Stimulated activated CD8-positive, alpha-beta memory T cell treated with anti-CD3 and anti-CD28 coated beads, Interleukin-4, amount 100 ng/mL, for 4 hours (primary cell): ENCODE measurements at regions not wholly inside any gene's neighbourhood (a gene's known extent, or its start where the extent isn't known, plus 50 kb on each side); places are given as distances from the start of the nearest gene placed in this dataset.

Experiments used
- DNase-seq, 2 donors: peaks; one replicate each; pipeline ENCODE4 v3.0.0-alpha.2; 2020; ENCODE audit warnings: low read depth in 2 of 2, low spot score in 1 of 2

GRCh38 chr2:121085801-121086200, 199.2 kb downstream of the TFCP2L1 start:
- no peak for DNase-seq

GRCh38 chr2:121086450-121086849, 198.6 kb downstream of the TFCP2L1 start:
- DNase-seq = no peak

- no peak for DNase-seq
These were observed 197.9 kb downstream of the TFCP2L1 start for GRCh38 chr2:121087117-121087516.

- no peak for DNase-seq
These were observed 196.5 kb downstream of the TFCP2L1 start for GRCh38 chr2:121088251-121089165.

GRCh38 chr2:121089166-121089510, 195.9 kb downstream of the TFCP2L1 start:
- no peak for DNase-seq

- no peak for DNase-seq
These were observed 194.8 kb downstream of the TFCP2L1 start for GRCh38 chr2:121090088-121090715.

GRCh38 chr2:121092095-121092494, 192.9 kb downstream of the TFCP2L1 start:
- DNase-seq = no peak

- DNase-seq = no peak
These were observed 191.3 kb downstream of the TFCP2L1 start for GRCh38 chr2:121093692-121094091.

- no peak for DNase-seq
These were observed 190.9 kb downstream of the TFCP2L1 start for GRCh38 chr2:121094101-121094500.

- DNase-seq = no peak
These were observed 190.2 kb downstream of the TFCP2L1 start for GRCh38 chr2:121094845-121095244.

- DNase-seq = no peak
These were observed 189.5 kb downstream of the TFCP2L1 start for GRCh38 chr2:121095257-121096080.

GRCh38 chr2:121096611-121097010, 188.4 kb downstream of the TFCP2L1 start:
- no peak for DNase-seq

- DNase-seq = no peak
These were observed 186.4 kb downstream of the TFCP2L1 start for GRCh38 chr2:121098556-121098955.

- DNase-seq = no peak
These were observed 185.4 kb downstream of the TFCP2L1 start for GRCh38 chr2:121099329-121100290.

GRCh38 chr2:121101093-121101715, 183.8 kb downstream of the TFCP2L1 start:
- no peak for DNase-seq

- DNase-seq = no peak
These were observed 182.1 kb downstream of the TFCP2L1 start for GRCh38 chr2:121102941-121103340.

GRCh38 chr2:121103960-121104359, 181.0 kb downstream of the TFCP2L1 start:
- DNase-seq = no peak

- no peak for DNase-seq
These were observed 180.3 kb downstream of the TFCP2L1 start for GRCh38 chr2:121104721-121105141.

GRCh38 chr2:121110924-121111323, 174.1 kb downstream of the TFCP2L1 start:
- no peak for DNase-seq

GRCh38 chr2:121118951-121119350, 166.1 kb downstream of the TFCP2L1 start:
- DNase-seq = no peak
